NCI-H1105 treated with DMSO at 0.1 percent for 48 hours (cell line): ENCODE measurements at regions not wholly inside any gene's neighbourhood (a gene's known extent, or its start where the extent isn't known, plus 50 kb on each side); places are given as distances from the start of the nearest gene placed in this dataset.
"Not testable (repeated sequence)": the region's sequence is repeated elsewhere in the genome, so short reads cannot be mapped to it uniquely, and the experiment has no call there.

ENCODE experiments used
- DNase-seq: peaks from one replicate; lab custom pipeline; 2025; lab: John Stamatoyannopoulos, UW

- DNase-seq = no peak
Measured at GRCh38 chr15:57767481-57767880, 61.0 kb downstream of the POLR2M start.

- no peak for DNase-seq
Measured at GRCh38 chr15:57769266-57769665, 62.8 kb downstream of the POLR2M start.

DNA sequence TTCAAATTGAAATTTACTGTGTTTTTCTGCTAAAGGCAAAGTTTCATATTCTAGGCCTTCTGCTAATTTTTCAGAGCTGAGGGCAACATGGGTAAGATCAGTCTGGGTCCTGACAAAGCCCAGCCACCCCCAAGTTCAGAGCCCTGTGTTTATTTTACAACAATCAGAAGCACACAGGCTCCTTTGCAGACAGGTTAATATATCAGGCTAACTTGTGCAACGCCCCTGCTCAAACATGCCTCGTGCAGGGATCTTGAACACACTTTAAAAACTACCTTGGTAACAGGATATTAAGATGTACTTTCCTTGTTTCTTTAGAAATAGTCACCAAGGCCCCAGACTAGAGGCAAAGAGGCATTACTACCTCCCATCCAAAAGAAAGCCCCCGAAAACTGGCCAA is 64.0 kb downstream of the POLR2M start:
- no peak for DNase-seq

DNA sequence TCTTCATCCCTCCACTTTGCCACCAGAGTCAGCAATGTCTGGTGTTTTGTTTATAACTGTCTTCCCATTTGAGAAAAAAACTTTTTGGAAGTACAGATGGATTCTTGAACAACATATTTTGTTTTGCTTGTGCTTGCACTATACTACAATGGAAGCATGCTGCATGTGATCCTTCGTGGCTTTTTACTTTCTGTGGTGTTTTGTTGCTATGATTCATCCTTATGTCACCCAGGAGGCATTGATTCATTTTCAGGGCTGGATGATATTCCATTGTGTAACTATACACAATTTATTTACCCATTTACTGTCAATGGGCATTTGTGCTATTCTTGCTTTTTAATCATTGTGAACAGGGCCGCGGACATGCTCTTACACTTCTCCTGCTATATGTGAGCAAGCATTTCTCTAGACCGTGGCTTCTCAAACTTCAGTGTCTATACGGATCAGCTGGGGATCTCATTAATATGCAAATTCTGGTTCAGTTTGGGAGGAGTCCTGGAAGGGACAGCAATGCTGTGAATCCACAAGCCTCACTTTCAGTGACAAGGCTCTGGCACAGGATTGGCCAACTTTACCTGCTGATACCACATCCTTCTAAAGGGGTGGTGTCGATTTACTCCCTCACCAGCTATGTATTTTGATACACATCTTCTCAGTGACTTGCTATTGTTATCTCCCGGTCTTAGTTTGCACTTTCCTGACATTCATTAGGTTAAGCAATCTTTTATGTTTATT is 65.9 kb downstream of the POLR2M start:
- no peak for DNase-seq

DNA sequence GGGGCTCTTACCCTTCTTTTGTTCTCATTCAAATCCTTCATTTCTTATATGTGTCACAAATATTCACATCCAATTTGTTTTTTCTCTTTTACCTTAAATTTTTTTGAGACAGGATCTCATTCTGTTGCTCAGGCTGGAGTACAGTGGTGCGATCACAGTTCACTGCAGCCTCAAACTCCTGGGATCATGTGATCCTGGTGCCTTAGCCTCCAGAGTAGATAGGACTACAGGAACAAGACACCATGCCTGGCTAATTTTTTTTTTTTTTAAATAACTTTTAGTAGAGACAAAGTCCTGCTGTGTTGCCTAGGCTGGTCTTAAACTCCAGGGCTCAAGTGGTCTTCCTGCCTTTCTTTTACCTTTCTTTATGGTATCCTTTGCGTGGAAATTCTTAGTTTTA is 66.5 kb downstream of the POLR2M start:
- DNase-seq = no peak

- no peak for DNase-seq
Measured at GRCh38 chr15:57777003-57777402, 70.5 kb downstream of the POLR2M start.

DNA sequence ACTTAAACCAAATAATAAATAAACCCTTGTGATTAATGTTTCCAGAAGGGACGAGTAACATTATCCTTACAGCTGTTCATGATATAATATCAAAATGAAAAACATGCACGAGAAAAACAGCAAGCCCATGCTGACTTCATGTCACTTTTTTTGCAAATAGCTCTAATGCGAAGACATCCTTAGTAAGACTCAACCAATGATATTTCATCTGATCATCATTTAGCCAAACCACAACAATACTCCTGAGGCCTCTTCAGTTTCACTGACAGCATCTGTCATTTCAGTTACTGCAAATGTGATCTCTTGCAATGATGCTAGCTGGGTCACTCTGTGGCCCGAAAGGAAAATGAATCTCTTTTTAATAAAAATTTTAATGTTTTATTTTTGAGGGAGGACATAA is 74.0 kb downstream of the POLR2M start:
- no peak for DNase-seq

DNA sequence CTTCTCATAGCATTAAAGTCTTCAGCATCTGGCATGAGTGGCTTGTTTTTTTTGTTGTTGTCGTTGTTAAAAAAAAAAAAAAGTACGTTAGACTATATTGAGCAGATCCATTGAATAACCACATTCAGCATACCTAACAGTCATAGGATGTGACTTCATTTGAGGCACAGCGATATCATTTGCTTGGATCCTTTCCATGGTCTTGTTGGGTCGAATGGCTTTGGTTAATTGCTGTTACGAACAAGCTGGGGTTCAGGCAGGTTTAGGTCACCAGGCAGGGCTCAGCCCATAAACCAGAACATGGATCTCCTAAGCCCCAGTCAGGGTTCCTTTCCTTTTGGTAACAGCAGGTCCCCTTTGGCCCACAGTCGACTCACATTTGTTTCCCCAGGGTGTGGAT is 76.2 kb downstream of the POLR2M start:
- DNase-seq = no peak

- DNase-seq = no peak
Measured at GRCh38 chr15:57784081-57784511, 77.6 kb downstream of the POLR2M start.

DNA sequence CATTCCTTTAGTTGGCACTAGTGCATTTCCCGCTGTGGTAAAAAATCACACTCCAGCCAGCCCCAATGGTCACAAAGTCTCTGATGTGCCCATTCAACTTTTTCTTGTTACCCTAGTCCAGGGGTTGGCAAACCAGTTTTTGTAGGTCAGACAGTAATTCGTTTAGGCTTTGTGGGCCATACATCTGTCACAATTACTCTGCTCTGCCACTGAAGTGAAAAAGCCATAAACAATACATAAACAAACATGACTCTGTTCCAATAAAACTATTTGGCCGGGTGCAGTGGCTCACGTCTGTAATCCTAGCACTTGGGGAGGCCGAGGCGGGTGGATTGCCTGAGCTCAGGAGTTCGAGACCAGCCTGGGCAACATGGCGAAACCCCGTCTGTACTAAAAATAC is 78.5 kb downstream of the POLR2M start:
- DNase-seq = no peak

DNA sequence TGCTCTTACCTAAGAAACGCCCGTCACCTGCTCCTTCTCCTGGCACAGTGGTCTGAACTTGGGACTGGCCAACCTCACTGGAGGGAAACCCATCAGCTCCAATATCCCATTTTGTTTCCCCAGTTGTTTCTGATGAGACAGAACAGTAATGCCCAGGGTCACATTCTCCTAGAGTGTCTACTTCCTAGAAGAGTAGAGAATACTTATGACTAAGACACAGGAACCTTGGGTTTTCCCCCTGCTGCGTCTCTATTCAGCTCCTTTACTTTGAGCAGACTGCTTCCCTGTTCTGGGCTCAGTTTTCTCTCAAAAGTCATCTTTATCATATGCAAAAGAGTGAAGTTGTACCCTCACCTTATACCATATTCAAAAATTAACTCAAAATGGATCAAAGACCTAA is 79.4 kb downstream of the POLR2M start:
- DNase-seq = no peak

- no peak for DNase-seq
Measured at GRCh38 chr15:57789225-57789624, 82.7 kb downstream of the POLR2M start.

DNA sequence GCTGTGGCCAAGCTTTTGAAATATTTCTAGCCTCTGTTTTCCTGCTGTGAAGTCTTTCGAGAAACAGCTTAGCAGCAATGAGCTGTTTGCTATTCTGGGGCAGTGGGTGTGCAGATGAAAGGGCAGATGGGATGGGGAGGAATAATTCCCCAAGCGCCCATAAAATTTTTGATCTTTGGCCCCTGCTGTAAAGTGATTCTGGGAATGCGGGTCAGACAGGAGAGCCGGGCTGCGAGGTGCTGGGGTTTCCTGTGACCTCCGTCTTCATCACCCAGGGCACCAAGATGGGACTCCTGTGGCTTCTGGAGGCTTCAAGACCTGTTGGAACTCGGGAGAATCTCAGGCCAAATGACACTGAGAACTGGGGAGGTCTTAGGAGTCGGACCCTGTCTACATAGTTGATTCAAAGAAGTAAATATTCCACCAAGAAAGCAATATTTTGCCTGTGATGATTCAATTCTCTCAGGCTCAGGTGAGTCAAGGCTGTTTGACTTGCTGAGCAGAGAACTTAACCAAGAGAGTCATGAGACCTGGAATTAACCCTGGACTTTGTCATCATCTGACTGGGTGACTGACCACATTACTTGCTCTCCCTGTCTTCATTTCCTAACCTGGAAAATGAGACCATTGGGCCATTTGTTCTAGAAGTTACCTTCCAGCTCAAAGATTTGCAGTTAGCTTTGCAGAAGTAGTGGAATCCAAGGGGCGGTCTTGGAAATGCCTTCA is 86.4 kb downstream of the POLR2M start:
- DNase-seq = no peak

DNA sequence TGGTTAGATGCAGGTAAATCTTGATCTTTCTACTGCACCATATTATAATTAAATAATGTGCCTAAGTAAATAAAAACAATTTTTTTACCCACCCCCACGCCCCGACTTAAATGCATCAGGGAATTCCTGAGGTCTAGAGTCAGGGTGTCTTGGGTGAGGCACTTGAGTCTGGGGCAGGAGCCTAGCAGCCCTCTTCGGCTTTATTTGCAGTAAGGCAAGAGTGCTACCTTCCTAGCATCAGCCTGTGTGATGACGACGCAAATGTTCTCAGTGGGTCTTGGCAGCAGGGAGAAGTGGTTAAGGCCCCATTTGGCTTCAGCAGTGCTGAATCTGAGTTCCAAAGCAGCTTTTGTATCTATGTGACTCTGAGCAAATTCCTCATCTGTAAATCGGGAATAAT is 88.7 kb downstream of the POLR2M start:
- no peak for DNase-seq

DNA sequence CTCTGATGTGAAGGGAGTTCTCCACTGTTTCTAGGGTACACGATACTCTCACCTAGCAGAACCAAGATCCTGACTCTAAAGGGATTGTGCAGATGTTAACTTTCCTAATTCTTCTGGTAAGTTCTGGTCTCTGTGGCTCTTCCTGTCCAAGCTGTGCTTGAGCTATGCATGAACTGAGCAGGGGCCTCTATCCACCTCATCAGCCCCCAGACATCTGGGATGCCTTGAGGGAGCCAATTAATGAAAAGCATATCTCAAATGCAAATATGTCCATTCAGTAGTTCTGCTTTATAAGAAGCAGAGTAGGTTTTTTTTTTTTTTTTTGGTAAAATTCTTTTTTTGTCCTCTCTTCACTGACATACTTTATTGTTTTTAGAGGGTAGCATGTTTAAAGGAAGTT is 89.6 kb downstream of the POLR2M start:
- no peak for DNase-seq

DNA sequence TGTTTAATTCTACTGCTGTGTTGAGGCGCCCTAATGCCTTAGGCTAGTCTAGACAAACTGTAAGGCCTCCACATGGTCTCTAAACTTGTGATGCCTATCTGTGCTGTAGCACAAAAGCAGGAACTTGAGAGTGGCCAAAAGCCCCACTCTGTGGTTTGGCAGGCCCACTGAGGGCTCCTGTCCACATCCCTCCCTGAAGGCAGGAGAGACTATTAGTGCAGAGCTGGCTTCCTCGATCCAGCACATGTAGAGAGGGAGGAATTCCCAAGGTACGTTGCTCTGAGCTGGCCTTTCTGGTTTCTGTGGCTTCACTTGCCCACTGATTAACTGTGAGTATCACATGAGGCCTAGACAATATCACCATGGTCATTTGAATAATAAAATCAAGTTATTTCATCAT is 90.6 kb downstream of the POLR2M start:
- DNase-seq = no peak

DNA sequence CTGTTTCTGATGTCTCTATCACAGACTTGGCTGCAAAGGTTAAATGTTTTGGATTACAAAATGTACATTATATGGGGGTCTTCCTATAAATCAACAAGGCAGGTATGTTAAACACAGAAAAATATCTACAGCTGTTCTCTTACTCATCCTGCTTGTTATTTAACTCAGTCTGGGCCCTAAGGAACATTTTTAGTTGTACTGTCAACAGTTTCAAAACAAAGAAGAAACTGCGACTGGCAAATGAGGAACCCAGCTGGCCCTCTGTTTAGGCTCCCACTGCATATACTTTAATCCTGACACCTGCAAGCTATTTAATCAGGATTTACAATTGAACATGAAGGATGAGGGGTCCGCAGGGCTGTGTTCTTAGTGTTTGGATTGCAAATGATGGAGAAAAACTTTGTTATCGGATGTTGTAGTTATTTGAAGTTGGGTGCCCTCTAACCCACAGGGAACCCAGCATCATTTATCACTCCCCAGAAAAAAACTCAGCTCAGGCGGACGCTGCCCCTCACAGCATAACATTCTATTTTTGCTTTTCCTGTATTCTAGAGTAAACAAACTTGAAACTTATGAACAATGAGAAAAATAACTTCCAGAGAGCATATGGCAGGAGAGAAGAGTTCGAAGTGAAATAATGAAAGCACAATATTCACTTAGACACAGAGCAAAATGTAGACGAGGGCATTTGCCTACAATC is 91.2 kb downstream of the POLR2M start:
- DNase-seq = no peak

- no peak for DNase-seq
Measured at GRCh38 chr15:57806003-57806402, 99.5 kb downstream of the POLR2M start.

GRCh38 chr15:57809285-57809684 is 102.8 kb downstream of the POLR2M start:
- DNase-seq = not testable (repeated sequence)

GRCh38 chr15:57816599-57816998 is 110.1 kb downstream of the POLR2M start:
- DNase-seq = no peak

- DNase-seq = no peak
Measured at GRCh38 chr15:57819646-57820045, 113.1 kb downstream of the POLR2M start.

- no peak for DNase-seq
Measured at GRCh38 chr15:57820119-57820518, 113.6 kb downstream of the POLR2M start.

DNA sequence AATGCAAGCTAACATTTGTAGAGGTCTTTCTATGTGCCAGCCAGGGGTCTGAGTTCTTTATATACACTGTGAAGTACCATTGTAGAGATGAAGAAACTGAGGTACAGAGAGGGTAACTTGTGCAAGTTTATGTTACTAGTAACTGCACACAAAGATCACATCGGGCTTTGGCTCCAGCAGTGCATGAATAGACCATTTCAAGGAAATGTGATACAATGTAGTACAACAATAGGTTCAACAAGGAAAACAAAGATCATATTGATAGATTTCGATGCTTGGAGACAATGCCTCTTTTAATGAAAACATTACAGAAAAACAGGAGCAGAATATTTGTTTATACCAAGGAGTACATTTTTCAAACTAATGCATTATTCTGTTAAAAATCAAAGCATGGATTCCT is 115.3 kb downstream of the POLR2M start:
- no peak for DNase-seq
